Gastroesophageal sphincter (tissue), 4 donors: ENCODE measurements at regions not wholly inside any gene's neighbourhood (a gene's known extent, or its start where the extent isn't known, plus 50 kb on each side); places are given as distances from the start of the nearest gene placed in this dataset.

Experiments used
- ATAC-seq: fragments of 150-250 bp; one replicate; pipeline ENCODE4 v1.9.1; 2016; ENCODE audit warnings: mild to moderate bottlenecking, moderate library complexity
- H3K27ac ChIP-seq, 4 donors: fragments of 200-600 bp; sonication (generic) in 3 of 4; 1 replicate in 3 of 4; 2 replicates in 1 of 4; pipeline ENCODE4 v1.5.1; 2016 to 2019
- H3K27me3 ChIP-seq: fragments of 200-600 bp; sonication (generic); one replicate; pipeline ENCODE4 v1.5.1; 2019
- H3K36me3 ChIP-seq, 2 donors: fragments of 200-600 bp; sonication (generic); one replicate each; pipeline ENCODE4 v1.5.1; 2019; ENCODE audit warnings: control low read depth in 1 of 2
- H3K4me1 ChIP-seq, 3 donors: fragments of 200-600 bp; sonication (generic); 1 replicate in 2 of 3; 2 replicates in 1 of 3; pipeline ENCODE4 v1.5.1; 2016 to 2019; ENCODE audit warnings: control low read depth in 2 of 3
- H3K4me3 ChIP-seq, 2 donors: fragments of 200-600 bp; sonication (generic); one replicate each; pipeline ENCODE4 v1.5.1; 2019; ENCODE audit warnings: mild to moderate bottlenecking in 1 of 2, moderate library complexity in 1 of 2
- H3K9me3 ChIP-seq, 3 donors: fragments of 200-600 bp; sonication (generic); one replicate each; pipeline ENCODE4 v1.5.1; 2017 to 2019; ENCODE audit warnings: control low read depth in 2 of 3
- EP300 ChIP-seq: sonication (generic); formaldehyde crosslinking; IDR thresholded peaks from one replicate; pipeline ENCODE4 v1.6.1; 2017; ENCODE audit warnings: antibody characterized with exemption, mild to moderate bottlenecking
- POLR2A ChIP-seq, 2 donors: fragments of 450-650 bp; IDR thresholded peaks; one replicate each; pipeline ENCODE4 v1.6.1; 2017; ENCODE audit warnings: antibody characterized with exemption in 2 of 2, mild to moderate bottlenecking in 2 of 2, moderate library complexity in 1 of 2
- POLR2AphosphoS5 ChIP-seq: sonication (generic); formaldehyde crosslinking; IDR thresholded peaks from one replicate; pipeline ENCODE4 v1.6.1; 2017; ENCODE audit warnings: antibody characterized with exemption
- WGBS, 2 donors: methylation state at CpG; one replicate each; pipeline ENCODE4 v1.1.5; 2018; ENCODE audit warnings: low coverage in 1 of 2; 5-methylcytosine and 5-hydroxymethylcytosine counted together
- TF ChIP-seq, protein P1 (sequence below), 4 experiments: fragments of 200-600 bp in 2 of 4; fragments of 450-650 bp in 2 of 4; sonication (generic) in 1 of 4; IDR thresholded peaks; one replicate each; pipeline ENCODE4 v1.5.1; 2017 to 2019; ENCODE audit warnings: antibody characterized with exemption in 4 of 4, mild to moderate bottlenecking in 2 of 4, moderate library complexity in 2 of 4

- no peak overlapping the region for H3K27ac ChIP-seq
- H3K27me3 ChIP-seq: no peaks in the 10 kb centered on the region
- no peak for ATAC-seq
- H3K4me1 ChIP-seq: no peaks in the 10 kb centered on the region
- TF ChIP-seq POLR2AphosphoS5 (no peak), POLR2A (IDR thresholded peaks at IDR 0.05) (no peak), EP300 (no peak)
- TF ChIP-seq, protein P1, sequence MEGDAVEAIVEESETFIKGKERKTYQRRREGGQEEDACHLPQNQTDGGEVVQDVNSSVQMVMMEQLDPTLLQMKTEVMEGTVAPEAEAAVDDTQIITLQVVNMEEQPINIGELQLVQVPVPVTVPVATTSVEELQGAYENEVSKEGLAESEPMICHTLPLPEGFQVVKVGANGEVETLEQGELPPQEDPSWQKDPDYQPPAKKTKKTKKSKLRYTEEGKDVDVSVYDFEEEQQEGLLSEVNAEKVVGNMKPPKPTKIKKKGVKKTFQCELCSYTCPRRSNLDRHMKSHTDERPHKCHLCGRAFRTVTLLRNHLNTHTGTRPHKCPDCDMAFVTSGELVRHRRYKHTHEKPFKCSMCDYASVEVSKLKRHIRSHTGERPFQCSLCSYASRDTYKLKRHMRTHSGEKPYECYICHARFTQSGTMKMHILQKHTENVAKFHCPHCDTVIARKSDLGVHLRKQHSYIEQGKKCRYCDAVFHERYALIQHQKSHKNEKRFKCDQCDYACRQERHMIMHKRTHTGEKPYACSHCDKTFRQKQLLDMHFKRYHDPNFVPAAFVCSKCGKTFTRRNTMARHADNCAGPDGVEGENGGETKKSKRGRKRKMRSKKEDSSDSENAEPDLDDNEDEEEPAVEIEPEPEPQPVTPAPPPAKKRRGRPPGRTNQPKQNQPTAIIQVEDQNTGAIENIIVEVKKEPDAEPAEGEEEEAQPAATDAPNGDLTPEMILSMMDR (IDR thresholded peaks at IDR 0.05): no peak
- H3K36me3 ChIP-seq: no peaks in the 10 kb centered on the region
- WGBS, 2 donors: 100% methylated on average over 2 of the region's 6 CpGs; no CpG with 5 or more reads in 1 of the 2 donors
- no peak overlapping the region for H3K4me3 ChIP-seq
- peaks cover 0 to 4% (median 0%) of the 10 kb centered on the region in 3 donors for H3K9me3 ChIP-seq
These were observed 76.3 kb upstream of the MAP1LC3B2 start for GRCh38 chr12:116482859-116483258.

GRCh38 chr12:116483959-116484750, 75.0 kb upstream of the MAP1LC3B2 start:
- ATAC-seq: no peak
- 50 to 55% methylated on average over 13 to 14 of the region's 19 CpGs for WGBS, 2 donors

GRCh38 chr12:116484807-116485206, 74.4 kb upstream of the MAP1LC3B2 start:
- Histone ChIP-seq H3K4me3 (no peak overlapping the region), H3K27me3 (no peaks in the 10 kb centered on the region), H3K36me3 (no peaks in the 10 kb centered on the region), H3K27ac (no peak overlapping the region), H3K4me1 (no peaks in the 10 kb centered on the region), H3K9me3 (peaks cover 0 to 12% (median 0%) of the 10 kb centered on the region in 3 donors)
- TF ChIP-seq, protein P1 (IDR thresholded peaks at IDR 0.05): no peak
- no peak for TF ChIP-seq POLR2AphosphoS5
- TF ChIP-seq POLR2A (IDR thresholded peaks at IDR 0.05): no peak
- no peak for TF ChIP-seq EP300
- WGBS, 2 donors: 61 to 68% methylated on average over 5 of the region's 5 CpGs
- no peak for ATAC-seq

More at GRCh38 chr12:116483959-116484750, 75.0 kb upstream of the MAP1LC3B2 start:
- H3K36me3 ChIP-seq: no peaks in the 10 kb centered on the region
- H3K27ac ChIP-seq: no peak overlapping the region
- H3K4me3 ChIP-seq: no peak overlapping the region
- no peaks in the 10 kb centered on the region for H3K27me3 ChIP-seq
- peaks cover 0 to 12% (median 0%) of the 10 kb centered on the region in 3 donors for H3K9me3 ChIP-seq
- no peaks in the 10 kb centered on the region for H3K4me1 ChIP-seq
- TF ChIP-seq POLR2A (IDR thresholded peaks at IDR 0.05): no peak
- TF ChIP-seq, protein P1 (IDR thresholded peaks at IDR 0.05): no peak
- no peak for TF ChIP-seq EP300
- TF ChIP-seq POLR2AphosphoS5: no peak

- no peaks in the 10 kb centered on the region for H3K27me3 ChIP-seq
- peaks cover 0 to 12% (median 0%) of the 10 kb centered on the region in 3 donors for H3K9me3 ChIP-seq
- ATAC-seq: no peak
- 71 to 85% methylated on average over 3 of the region's 3 CpGs for WGBS, 2 donors
- H3K4me3 ChIP-seq: no peak overlapping the region
- TF ChIP-seq POLR2A (IDR thresholded peaks at IDR 0.05): no peak
- TF ChIP-seq, protein P1 (IDR thresholded peaks at IDR 0.05): no peak
- TF ChIP-seq POLR2AphosphoS5: no peak
- no peak for TF ChIP-seq EP300
- H3K36me3 ChIP-seq: no peaks in the 10 kb centered on the region
- no peak overlapping the region for H3K27ac ChIP-seq
- no peaks in the 10 kb centered on the region for H3K4me1 ChIP-seq
These were observed 70.1 kb upstream of the MAP1LC3B2 start for GRCh38 chr12:116489116-116489515.

DNA sequence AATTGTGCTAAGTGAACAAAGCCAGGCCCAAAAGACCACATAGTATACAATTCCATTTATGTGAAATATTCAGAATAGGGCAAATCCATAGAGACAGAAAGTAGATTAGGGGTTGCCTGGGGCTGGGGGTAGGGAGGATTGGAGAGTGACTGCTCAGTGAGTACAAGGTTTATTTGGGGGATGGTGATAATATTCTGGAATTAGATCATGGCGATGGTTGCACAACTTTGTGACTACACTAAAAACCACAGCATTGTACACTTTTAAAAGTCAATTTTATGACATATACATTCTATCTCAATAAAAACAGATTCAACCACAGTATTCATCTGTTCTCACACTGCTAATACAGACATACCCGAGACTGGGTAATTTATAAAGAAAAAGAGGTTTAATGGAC, 68.7 kb upstream of the MAP1LC3B2 start:
- H3K4me3 ChIP-seq: no peak overlapping the region
- no peak for ATAC-seq

More for the DNA sequence above, 68.7 kb upstream of the MAP1LC3B2 start:
- Histone ChIP-seq H3K9me3 (peaks cover 0 to 12% (median 0%) of the 10 kb centered on the region in 3 donors), H3K27ac (no peak overlapping the region), H3K4me1 (no peaks in the 10 kb centered on the region), H3K27me3 (no peaks in the 10 kb centered on the region), H3K36me3 (no peaks in the 10 kb centered on the region)
- TF ChIP-seq, protein P1 (IDR thresholded peaks at IDR 0.05): no peak
- TF ChIP-seq EP300 (no peak), POLR2AphosphoS5 (no peak), POLR2A (IDR thresholded peaks at IDR 0.05) (no peak)
- 87% methylated on average over 2 of the region's 2 CpGs for WGBS, 2 donors
